ENCODE measurements at regions not wholly inside any gene's neighbourhood (a gene's known extent, or its start where the extent isn't known, plus 50 kb on each side); places are given as distances from the start of the nearest gene placed in this dataset.

GRCh38 chr2:16566701-16567100 is 98.9 kb downstream of the CYRIA start:
- no peak for TF ChIP-seq CTCF (IDR thresholded peaks at IDR 0.05; ENCODE audit: control extremely low read depth, extremely low read depth)
- WGBS, 2 donors = 83 to 85% methylated on average over 4 of the region's 4 CpGs

GRCh38 chr2:16565481-16565880 is 100.2 kb downstream of the CYRIA start:
- Histone ChIP-seq H3K9ac (ENCODE audit: insufficient read depth in 1 of 2, low read length in 2 of 2) (no peak overlapping the region), H3K4me3 (no peak overlapping the region), H3K4me1 (ENCODE audit: control insufficient read depth in 5 of 5, insufficient read depth in 5 of 5, low read length in 5 of 5) (peaks cover 0 to 2% (median 0%) of the 10 kb centered on the region in 5 donors), H3K9me3 (ENCODE audit: control insufficient read depth in 4 of 4, insufficient read depth in 3 of 4, low read length in 3 of 4) (no peaks in the 10 kb centered on the region), H3K27me3 (ENCODE audit: control insufficient read depth in 3 of 3, insufficient read depth in 3 of 3, low read length in 2 of 3) (no peaks in the 10 kb centered on the region), H3K36me3 (ENCODE audit: control insufficient read depth in 4 of 4, insufficient read depth in 4 of 4, low read length in 4 of 4) (peaks cover 4 to 12% (median 6%) of the 10 kb centered on the region in 4 donors), H3K27ac (ENCODE audit: low read depth in 1 of 2, low read length in 1 of 2) (no peak overlapping the region)
- DNase-seq = no peak
- ATAC-seq (ENCODE audit: insufficient read depth, low FRiP score) = no peak
- TF ChIP-seq CTCF (IDR thresholded peaks at IDR 0.05; ENCODE audit: control extremely low read depth, extremely low read depth) = no peak
- WGBS, 2 donors = 75 to 88% methylated on average over 8 of the region's 8 CpGs

More at GRCh38 chr2:16566701-16567100, 98.9 kb downstream of the CYRIA start:
- DNase-seq = no peak
- Histone ChIP-seq H3K9ac (ENCODE audit: insufficient read depth in 1 of 2, low read length in 2 of 2) (no peak overlapping the region), H3K4me1 (ENCODE audit: control insufficient read depth in 5 of 5, insufficient read depth in 5 of 5, low read length in 5 of 5) (peaks cover 0 to 5% (median 0%) of the 10 kb centered on the region in 5 donors), H3K27me3 (ENCODE audit: control insufficient read depth in 3 of 3, insufficient read depth in 3 of 3, low read length in 2 of 3) (no peaks in the 10 kb centered on the region), H3K4me3 (no peak overlapping the region), H3K36me3 (ENCODE audit: control insufficient read depth in 4 of 4, insufficient read depth in 4 of 4, low read length in 4 of 4) (peaks cover 0 to 10% (median 2%) of the 10 kb centered on the region in 4 donors), H3K27ac (ENCODE audit: low read depth in 1 of 2, low read length in 1 of 2) (no peak overlapping the region), H3K9me3 (ENCODE audit: control insufficient read depth in 4 of 4, insufficient read depth in 3 of 4, low read length in 3 of 4) (no peaks in the 10 kb centered on the region)
- no peak for ATAC-seq (ENCODE audit: insufficient read depth, low FRiP score)

GRCh38 chr2:16561676-16562075 is 104.0 kb downstream of the CYRIA start:
- H3K4me3 ChIP-seq = no peak overlapping the region
- H3K9ac ChIP-seq (ENCODE audit: insufficient read depth in 1 of 2, low read length in 2 of 2) = no peak overlapping the region
- H3K36me3 ChIP-seq (ENCODE audit: control insufficient read depth in 4 of 4, insufficient read depth in 4 of 4, low read length in 4 of 4) = peaks cover 4 to 19% (median 9%) of the 10 kb centered on the region in 4 donors
- no peak overlapping the region for H3K27ac ChIP-seq (ENCODE audit: low read depth in 1 of 2, low read length in 1 of 2)
- ATAC-seq (ENCODE audit: insufficient read depth, low FRiP score) (no peak), DNase-seq (no peak)
- TF ChIP-seq CTCF (IDR thresholded peaks at IDR 0.05; ENCODE audit: control extremely low read depth, extremely low read depth) = no peak
- H3K27me3 ChIP-seq (ENCODE audit: control insufficient read depth in 3 of 3, insufficient read depth in 3 of 3, low read length in 2 of 3) = no peaks in the 10 kb centered on the region
- no peaks in the 10 kb centered on the region for H3K4me1 ChIP-seq (ENCODE audit: control insufficient read depth in 5 of 5, insufficient read depth in 5 of 5, low read length in 5 of 5)
- 98% methylated on average over 3 of the region's 3 CpGs for WGBS, 2 donors
- no peaks in the 10 kb centered on the region for H3K9me3 ChIP-seq (ENCODE audit: control insufficient read depth in 4 of 4, insufficient read depth in 3 of 4, low read length in 3 of 4)

GRCh38 chr2:16561251-16561650 is 104.4 kb downstream of the CYRIA start:
- DNase-seq (no peak), ATAC-seq (ENCODE audit: insufficient read depth, low FRiP score) (no peak)
- Histone ChIP-seq H3K4me3 (no peak overlapping the region), H3K9ac (ENCODE audit: insufficient read depth in 1 of 2, low read length in 2 of 2) (no peak overlapping the region), H3K4me1 (ENCODE audit: control insufficient read depth in 5 of 5, insufficient read depth in 5 of 5, low read length in 5 of 5) (no peaks in the 10 kb centered on the region), H3K9me3 (ENCODE audit: control insufficient read depth in 4 of 4, insufficient read depth in 3 of 4, low read length in 3 of 4) (no peaks in the 10 kb centered on the region), H3K27me3 (ENCODE audit: control insufficient read depth in 3 of 3, insufficient read depth in 3 of 3, low read length in 2 of 3) (no peaks in the 10 kb centered on the region), H3K36me3 (ENCODE audit: control insufficient read depth in 4 of 4, insufficient read depth in 4 of 4, low read length in 4 of 4) (peaks cover 4 to 23% (median 9%) of the 10 kb centered on the region in 4 donors), H3K27ac (ENCODE audit: low read depth in 1 of 2, low read length in 1 of 2) (no peak overlapping the region)
- 94 to 97% methylated on average over 6 of the region's 6 CpGs for WGBS, 2 donors
- TF ChIP-seq CTCF (IDR thresholded peaks at IDR 0.05; ENCODE audit: control extremely low read depth, extremely low read depth) = no peak
